Neural cell (in vitro differentiated cells): ENCODE measurements at regions not wholly inside any gene's neighbourhood (a gene's known extent, or its start where the extent isn't known, plus 50 kb on each side); places are given as distances from the start of the nearest gene placed in this dataset.

Experiments
- H2AFZ ChIP-seq: fragments of 200-600, 300-800 bp; sonication (generic), shearing (Covaris generic); 2 replicates; pipeline ENCODE4 v1.6.0; 2014; ENCODE audit warnings: low read depth, mild to moderate bottlenecking, antibody characterized with exemption, low read length, moderate library complexity
- H3F3A ChIP-seq: fragments of 200-600 bp; shearing (Covaris generic); 2 replicates; pipeline ENCODE4 v1.6.1; 2016; ENCODE audit warnings: mild to moderate bottlenecking, moderate library complexity, mixed read lengths, antibody characterized with exemption, low read length; ENCODE audit not compliant: insufficient read depth, poor library complexity, severe bottlenecking
- H3K27ac ChIP-seq: fragments of 200-600, 300-800 bp; sonication (generic), shearing (Covaris generic); 2 replicates; pipeline ENCODE4 v1.5.1; 2014; ENCODE audit warnings: mild to moderate bottlenecking, low read length, moderate library complexity
- H3K27me3 ChIP-seq: fragments of 300-800, 200-600 bp; sonication (generic), shearing (Covaris generic); 2 replicates; pipeline ENCODE4 v1.6.0; 2014; ENCODE audit warnings: mild to moderate bottlenecking, low read depth, low read length, moderate library complexity; ENCODE audit not compliant: insufficient read depth
- H3K36me3 ChIP-seq: fragments of 300-800, 200-600 bp; sonication (generic), shearing (Covaris generic); 2 replicates; pipeline ENCODE4 v1.5.1; 2014; ENCODE audit warnings: mild to moderate bottlenecking, antibody characterized with exemption, low read length, moderate library complexity; ENCODE audit not compliant: insufficient read depth
- H3K4me2 ChIP-seq: fragments of 300-800, 200-600 bp; sonication (generic), shearing (Covaris generic); 2 replicates; pipeline ENCODE4 v1.6.0; 2014; ENCODE audit warnings: mild to moderate bottlenecking, low read length
- H3K4me3 ChIP-seq: fragments of 300-800, 200-600 bp; sonication (generic), shearing (Covaris generic); 2 replicates; pipeline ENCODE4 v1.5.1; 2014; ENCODE audit warnings: mild to moderate bottlenecking, low read length, moderate library complexity
- H3K79me2 ChIP-seq: fragments of 200-600 bp; shearing (Covaris generic); replicated peaks from 2 replicates; pipeline ENCODE4 v1.6.0; 2014; ENCODE audit warnings: mild to moderate bottlenecking, low read length, moderate library complexity; ENCODE audit not compliant: insufficient read depth
- H3K9ac ChIP-seq: fragments of 300-800, 200-600 bp; sonication (generic), shearing (Covaris generic); 2 replicates; pipeline ENCODE4 v1.6.1; 2016; ENCODE audit warnings: mild to moderate bottlenecking, low read length, mixed read lengths
- H3K9me2 ChIP-seq: fragments of 200-600 bp; shearing (Covaris generic); 2 replicates; pipeline ENCODE4 v1.6.1; 2016; ENCODE audit warnings: mild to moderate bottlenecking, low read length, mixed read lengths; ENCODE audit not compliant: insufficient read depth
- H3K9me3 ChIP-seq: fragments of 200-600, 300-800 bp; sonication (generic), shearing (Covaris generic); 2 replicates; pipeline ENCODE4 v1.6.1; 2016; ENCODE audit warnings: mild to moderate bottlenecking, mixed run types, low read length, moderate library complexity, mixed read lengths
- H4K20me1 ChIP-seq: fragments of 200-600 bp; shearing (Covaris generic); 2 replicates; pipeline ENCODE4 v1.6.1; 2016; ENCODE audit warnings: mild to moderate bottlenecking, mixed run types; ENCODE audit not compliant: insufficient read depth
- CTCF ChIP-seq: fragments of 450-650 bp; IDR thresholded peaks from 2 replicates; pipeline ENCODE4 v1.5.1; 2014; ENCODE audit warnings: antibody characterized with exemption, mild to moderate bottlenecking, moderate library complexity; ENCODE audit not compliant: poor library complexity, severe bottlenecking
- EP300 ChIP-seq: fragments of 450-650 bp; conservative IDR thresholded peaks from 2 replicates; pipeline ENCODE4 v1.6.1; 2014; ENCODE audit warnings: antibody characterized with exemption, mild to moderate bottlenecking, moderate library complexity; ENCODE audit not compliant: poor library complexity, severe bottlenecking
- EZH2 ChIP-seq: fragments of 200-600, 300-800 bp; shearing (Covaris generic), sonication (generic); IDR thresholded peaks from 2 replicates; pipeline ENCODE4 v1.6.1; 2014; ENCODE audit warnings: antibody characterized with exemption, low read length, borderline replicate concordance, mild to moderate bottlenecking; ENCODE audit not compliant: insufficient read depth, poor library complexity, severe bottlenecking
- MXI1 ChIP-seq: fragments of 450-650 bp; conservative IDR thresholded peaks from 2 replicates; pipeline ENCODE4 v1.6.1; 2014; ENCODE audit warnings: antibody characterized with exemption, mild to moderate bottlenecking; ENCODE audit not compliant: poor library complexity, severe bottlenecking
- POLR2AphosphoS5 ChIP-seq: IDR thresholded peaks from 2 replicates; pipeline ENCODE4 v1.6.1; 2012
- RAD21 ChIP-seq: fragments of 450-650 bp; conservative IDR thresholded peaks from 2 replicates; pipeline ENCODE4 v1.6.1; 2014; ENCODE audit warnings: antibody characterized with exemption, mild to moderate bottlenecking, moderate library complexity
- REST ChIP-seq: IDR thresholded peaks from 2 replicates; pipeline ENCODE4 v1.6.1; 2012; ENCODE audit warnings: borderline replicate concordance
- SMC3 ChIP-seq: fragments of 450-650 bp; conservative IDR thresholded peaks from 2 replicates; pipeline ENCODE4 v1.6.1; 2014; ENCODE audit warnings: antibody characterized with exemption, mild to moderate bottlenecking, moderate library complexity; ENCODE audit not compliant: poor library complexity
- TAF1 ChIP-seq: IDR thresholded peaks from 2 replicates; pipeline ENCODE4 v1.6.1; 2012; ENCODE audit warnings: low read depth

DNA sequence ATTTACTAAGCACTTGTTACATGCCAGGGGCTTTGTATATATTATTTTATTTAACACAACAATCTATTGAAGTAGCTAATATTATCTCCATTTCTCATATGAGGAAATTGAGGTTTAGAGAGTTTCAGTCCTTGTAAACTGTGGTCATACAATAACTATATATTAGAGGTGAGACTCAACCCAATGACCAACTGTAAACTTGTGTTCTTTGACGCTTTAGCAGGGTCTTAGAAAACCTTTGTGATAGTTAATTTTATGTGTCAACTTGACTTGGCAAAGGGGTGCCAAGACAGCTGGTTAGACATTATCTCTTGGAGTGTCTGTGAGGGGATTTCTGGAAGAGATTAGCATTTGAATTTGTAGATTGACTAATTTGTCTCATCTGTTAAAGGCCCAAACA lies 252.4 kb upstream of the B3GALT2 start:
- TF ChIP-seq POLR2AphosphoS5: no peak
- TF ChIP-seq EZH2: no peak
- no peak for TF ChIP-seq CTCF
- no peak for TF ChIP-seq REST
- no peak for TF ChIP-seq EP300
- TF ChIP-seq RAD21: no peak
- TF ChIP-seq TAF1: no peak
- TF ChIP-seq SMC3: no peak
- no peak for TF ChIP-seq MXI1
- Histone ChIP-seq H3K4me2 (no peak overlapping the region), H2AFZ (no peak overlapping the region), H4K20me1 (no peaks in the 10 kb centered on the region), H3F3A (no peaks in the 10 kb centered on the region), H3K36me3 (no peaks in the 10 kb centered on the region), H3K27ac (no peak overlapping the region), H3K79me2 (no peaks in the 10 kb centered on the region), H3K4me3 (no peak overlapping the region), H3K9me2 (no peaks in the 10 kb centered on the region), H3K9ac (no peak overlapping the region), H3K9me3 (no peaks in the 10 kb centered on the region), H3K27me3 (no peaks in the 10 kb centered on the region)

DNA sequence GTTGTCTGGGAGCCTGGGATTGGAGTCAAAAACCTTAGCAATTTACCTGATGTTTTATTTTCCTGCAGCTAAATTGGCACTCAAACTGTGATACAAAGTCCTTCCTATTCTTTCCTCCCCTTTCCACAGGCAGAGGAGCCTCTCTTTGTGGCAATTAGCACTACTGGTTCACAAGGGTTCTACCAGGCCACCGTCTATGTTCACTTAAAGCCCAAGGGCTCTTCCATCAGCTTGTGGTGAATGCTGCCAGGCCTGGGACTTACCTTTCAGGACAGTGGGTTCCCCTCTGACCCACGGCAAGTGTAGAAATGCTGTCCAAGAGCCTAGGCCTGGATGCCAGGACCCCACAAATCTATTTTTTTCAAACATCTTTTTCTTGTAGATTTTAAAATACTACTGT lies 251.9 kb upstream of the B3GALT2 start:
- H3K27me3 ChIP-seq: no peaks in the 10 kb centered on the region
- no peaks in the 10 kb centered on the region for H3K9me2 ChIP-seq
- no peaks in the 10 kb centered on the region for H3K36me3 ChIP-seq
- H3K4me2 ChIP-seq: no peak overlapping the region
- H3K9ac ChIP-seq: no peak overlapping the region
- no peak overlapping the region for H2AFZ ChIP-seq
- H4K20me1 ChIP-seq: no peaks in the 10 kb centered on the region
- no peak overlapping the region for H3K27ac ChIP-seq
- no peaks in the 10 kb centered on the region for H3F3A ChIP-seq
- H3K9me3 ChIP-seq: no peaks in the 10 kb centered on the region
- no peaks in the 10 kb centered on the region for H3K79me2 ChIP-seq
- no peak overlapping the region for H3K4me3 ChIP-seq
- TF ChIP-seq EZH2 (no peak), CTCF (no peak), REST (no peak), RAD21 (no peak), SMC3 (no peak), TAF1 (no peak), POLR2AphosphoS5 (no peak)
